Pancreas (tissue), 10 donors: ENCODE measurements at regions not wholly inside any gene's neighbourhood (a gene's known extent, or its start where the extent isn't known, plus 50 kb on each side); places are given as distances from the start of the nearest gene placed in this dataset.

Experiments
- ATAC-seq, 4 donors: fragments of 200-7000 bp; cut with Tn5 transposase; one replicate each; pipeline versions ENCODE4 v1.8.0 to v1.9.1; 2020; ENCODE audit warnings: mild to moderate bottlenecking in 4 of 4, moderate library complexity in 4 of 4
- DNase-seq, 6 donors: peaks; one replicate each; pipeline ENCODE4 v3.0.0-alpha.2; 2020
- FAIRE-seq: peaks from 2 replicates; lab custom pipeline; 2012; peaks lifted over from hg19 to GRCh38; lab: Jason Lieb, UNC
- H3K27ac ChIP-seq, 4 donors: fragments of 200-600 bp; sonication (generic); 1 replicate in 3 of 4; 2 replicates in 1 of 4; pipeline versions ENCODE4 v1.5.0 to v1.8.0; 2020
- H3K27me3 ChIP-seq, 4 donors: fragments of 200-600 bp; one replicate each; pipeline ENCODE4 v1.8.0; 2021
- H3K36me3 ChIP-seq, 3 donors: fragments of 200-600 bp; sonication (generic) in 1 of 3; one replicate each; pipeline versions ENCODE4 v1.5.0 to v1.8.0; 2020 to 2021
- H3K4me1 ChIP-seq, 3 donors: fragments of 200-600 bp; one replicate each; pipeline ENCODE4 v1.8.0; 2021
- H3K4me3 ChIP-seq, 4 donors: fragments of 200-600 bp; sonication (generic) in 2 of 4; one replicate each; pipeline versions ENCODE4 v1.5.0 to v1.8.0; 2020 to 2021
- H3K9me3 ChIP-seq, 4 donors: fragments of 200-600 bp; one replicate each; pipeline ENCODE4 v1.8.0; 2021
- WGBS, 2 donors: extraction: QIAGEN DNeasy Blood & Tissue Kit; methylation state at CpG; one replicate each; pipeline ENCODE4 v1.1.7; 2013; 5-methylcytosine and 5-hydroxymethylcytosine counted together
- intact Hi-C, 3 donors: fragments of 100-400 bp; cut with DNase I; formaldehyde crosslinking; loops; one replicate each; pipeline versions ENCODE4 v1.11.1 to v1.14.2; 2022
- TF ChIP-seq, protein P1 (sequence below), 4 donors: fragments of 200-600 bp; sonication (generic) in 3 of 4; IDR thresholded peaks; one replicate each; pipeline versions ENCODE4 v1.5.0 to v1.8.0; 2021; ENCODE audit warnings: antibody characterized with exemption in 4 of 4
- donor health status: healthy with polysubstance abuse.
- donor health status: DM: no; HTN: no; CAD: no; lungs with moderate emphysema.
- donor health status: DM: no; HTN: no; CAD: no.
- donor health status: control.
- donor health status: control.
- donor health status: Bipolar disorder and iron deficiency.
- donor health status: DM: yes; HTN: yes; CAD: no.
- donor health status: DM: no; HTN: no; CAD: no.
- donor health status: DM: no; HTN: no; CAD: no.
- donor health status: DM: yes; HTN: yes; CAD: no.

DNA sequence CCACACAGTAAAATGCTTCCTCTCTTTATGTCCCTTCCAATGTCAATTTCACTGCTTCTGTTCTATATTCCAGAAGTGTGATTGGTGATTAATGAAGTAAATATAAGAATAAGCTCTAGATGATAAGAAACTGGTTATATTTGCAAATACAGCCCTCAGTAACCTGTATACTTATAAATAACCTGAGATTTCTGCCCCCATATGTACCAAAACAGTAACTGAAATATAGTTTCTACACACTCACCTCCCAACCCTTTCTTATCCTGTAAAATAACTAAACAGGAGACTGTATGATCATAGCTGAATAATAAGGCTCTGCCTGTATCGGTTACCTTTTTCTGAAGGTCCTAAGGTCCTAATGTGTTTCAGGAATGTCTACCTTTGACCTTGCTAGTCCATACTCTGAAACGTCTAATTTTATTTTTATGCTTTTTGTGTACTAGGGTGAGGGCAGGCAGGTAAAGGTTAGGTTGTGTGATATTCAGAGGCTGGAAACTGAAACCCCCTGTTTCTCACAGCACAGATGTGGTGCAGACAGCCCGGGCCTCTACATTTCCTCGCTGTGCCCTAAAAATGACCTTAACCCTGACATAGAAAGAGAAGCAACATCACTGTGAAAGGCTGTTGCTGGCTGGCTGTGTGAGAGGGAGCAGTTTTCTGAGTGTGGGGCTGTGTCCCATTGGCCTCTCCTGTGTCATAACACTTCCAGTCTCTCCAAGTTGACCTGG, 378.8 kb downstream of the CENPW start:
- FAIRE-seq = no peak
- no peak overlapping the region for H3K27ac ChIP-seq
- TF ChIP-seq, protein P1, sequence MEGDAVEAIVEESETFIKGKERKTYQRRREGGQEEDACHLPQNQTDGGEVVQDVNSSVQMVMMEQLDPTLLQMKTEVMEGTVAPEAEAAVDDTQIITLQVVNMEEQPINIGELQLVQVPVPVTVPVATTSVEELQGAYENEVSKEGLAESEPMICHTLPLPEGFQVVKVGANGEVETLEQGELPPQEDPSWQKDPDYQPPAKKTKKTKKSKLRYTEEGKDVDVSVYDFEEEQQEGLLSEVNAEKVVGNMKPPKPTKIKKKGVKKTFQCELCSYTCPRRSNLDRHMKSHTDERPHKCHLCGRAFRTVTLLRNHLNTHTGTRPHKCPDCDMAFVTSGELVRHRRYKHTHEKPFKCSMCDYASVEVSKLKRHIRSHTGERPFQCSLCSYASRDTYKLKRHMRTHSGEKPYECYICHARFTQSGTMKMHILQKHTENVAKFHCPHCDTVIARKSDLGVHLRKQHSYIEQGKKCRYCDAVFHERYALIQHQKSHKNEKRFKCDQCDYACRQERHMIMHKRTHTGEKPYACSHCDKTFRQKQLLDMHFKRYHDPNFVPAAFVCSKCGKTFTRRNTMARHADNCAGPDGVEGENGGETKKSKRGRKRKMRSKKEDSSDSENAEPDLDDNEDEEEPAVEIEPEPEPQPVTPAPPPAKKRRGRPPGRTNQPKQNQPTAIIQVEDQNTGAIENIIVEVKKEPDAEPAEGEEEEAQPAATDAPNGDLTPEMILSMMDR (IDR thresholded peaks at IDR 0.05) = no peak
- H3K4me1 ChIP-seq = no peaks in the 10 kb centered on the region
- DNase-seq = no peak
- WGBS, 2 donors = 41 to 51% methylated on average over 4 of the region's 4 CpGs
- no peaks in the 10 kb centered on the region for H3K36me3 ChIP-seq
- H3K9me3 ChIP-seq = no peaks in the 10 kb centered on the region
- intact Hi-C loops = no loop called here
- ATAC-seq = no peak
- H3K27me3 ChIP-seq = no peaks in the 10 kb centered on the region
- H3K4me3 ChIP-seq = no peak overlapping the region

DNA sequence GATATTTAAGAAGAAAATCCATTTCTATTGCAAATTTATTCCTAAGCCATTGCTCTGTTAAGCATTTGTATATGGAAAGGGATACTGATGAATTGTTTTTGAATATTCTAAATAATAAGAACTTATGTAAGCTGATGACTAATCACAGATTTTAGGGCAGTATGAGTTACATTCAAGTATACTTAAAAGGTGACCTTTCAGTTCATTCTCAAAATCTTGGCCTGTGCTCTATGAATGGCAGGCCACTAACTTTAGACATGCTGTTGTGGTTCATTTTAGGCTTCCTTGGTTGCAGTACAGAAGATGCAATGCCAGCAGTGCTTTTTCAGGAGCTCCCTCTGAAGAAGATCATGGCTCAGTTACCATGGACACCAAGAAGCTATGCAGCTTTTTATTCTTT, 380.4 kb downstream of the CENPW start:
- TF ChIP-seq, protein P1 (IDR thresholded peaks at IDR 0.05) = no peak
- Histone ChIP-seq H3K4me1 (no peaks in the 10 kb centered on the region), H3K9me3 (no peaks in the 10 kb centered on the region), H3K4me3 (no peak overlapping the region), H3K27ac (no peak overlapping the region), H3K36me3 (no peaks in the 10 kb centered on the region), H3K27me3 (no peaks in the 10 kb centered on the region)
- ATAC-seq = no peak
- intact Hi-C loops = no loop called here
- no peak for FAIRE-seq
- DNase-seq = no peak

DNA sequence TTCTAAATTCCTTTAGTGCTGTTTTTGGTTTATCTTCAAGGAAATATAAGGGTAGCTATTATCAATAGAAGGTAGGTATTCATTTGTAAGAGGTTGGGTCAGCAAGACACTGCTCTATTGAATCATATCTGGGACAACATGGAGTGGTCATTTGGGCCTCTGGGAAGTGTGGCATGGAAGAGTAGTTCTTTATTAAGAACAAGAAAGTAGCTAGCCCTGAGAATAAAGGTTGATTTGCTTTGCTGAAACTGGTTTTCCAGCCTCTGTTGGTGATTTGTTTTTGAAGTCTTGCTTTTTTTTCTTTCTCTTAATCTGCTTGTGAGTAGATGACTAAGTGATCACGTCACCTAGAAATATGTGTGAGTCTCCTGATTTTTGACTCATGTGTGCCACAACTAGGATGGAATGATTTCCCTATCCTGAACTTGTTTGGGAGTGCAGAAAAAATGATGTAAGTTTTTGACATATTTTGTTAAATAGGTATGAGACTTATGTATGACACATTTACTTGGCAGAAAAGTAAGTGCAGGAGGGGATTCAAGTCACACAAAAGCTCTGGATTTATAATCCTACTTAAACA, 381.8 kb downstream of the CENPW start:
- Histone ChIP-seq H3K27me3 (no peaks in the 10 kb centered on the region), H3K4me3 (no peak overlapping the region), H3K27ac (no peak overlapping the region), H3K9me3 (no peaks in the 10 kb centered on the region), H3K36me3 (no peaks in the 10 kb centered on the region), H3K4me1 (no peaks in the 10 kb centered on the region)
- 35 to 45% methylated on average over 1 of the region's 1 CpG for WGBS, 2 donors
- TF ChIP-seq, protein P1 (IDR thresholded peaks at IDR 0.05) = no peak
- ATAC-seq (no peak), DNase-seq (no peak), FAIRE-seq (no peak)
- intact Hi-C loops = no loop called here

DNA sequence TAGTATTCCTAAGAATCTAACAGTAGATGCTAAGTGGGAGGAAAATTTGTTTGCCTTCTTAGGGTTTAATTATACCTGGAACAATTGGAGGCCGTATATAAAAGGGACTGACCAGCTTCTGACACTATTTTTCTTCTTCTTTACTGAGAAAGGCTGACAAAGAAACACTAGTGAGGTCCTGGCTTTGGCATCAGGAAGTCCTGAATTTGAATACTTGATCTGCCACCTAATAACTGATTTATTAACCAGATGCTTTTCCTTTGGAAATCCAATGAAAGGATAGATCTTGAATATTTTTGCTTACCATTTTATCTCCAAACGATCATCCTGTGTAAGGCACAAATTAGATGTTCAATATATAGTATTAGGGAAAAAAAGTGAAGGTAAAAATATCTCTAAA, 382.5 kb downstream of the CENPW start:
- no peak for ATAC-seq
- Histone ChIP-seq H3K4me3 (no peak overlapping the region), H3K36me3 (no peaks in the 10 kb centered on the region), H3K27me3 (no peaks in the 10 kb centered on the region), H3K9me3 (no peaks in the 10 kb centered on the region), H3K27ac (no peak overlapping the region), H3K4me1 (no peaks in the 10 kb centered on the region)
- no peak for FAIRE-seq
- TF ChIP-seq, protein P1 (IDR thresholded peaks at IDR 0.05) = no peak
- intact Hi-C loops = no loop called here
- DNase-seq = no peak
- 35 to 49% methylated on average over 2 of the region's 2 CpGs for WGBS, 2 donors

DNA sequence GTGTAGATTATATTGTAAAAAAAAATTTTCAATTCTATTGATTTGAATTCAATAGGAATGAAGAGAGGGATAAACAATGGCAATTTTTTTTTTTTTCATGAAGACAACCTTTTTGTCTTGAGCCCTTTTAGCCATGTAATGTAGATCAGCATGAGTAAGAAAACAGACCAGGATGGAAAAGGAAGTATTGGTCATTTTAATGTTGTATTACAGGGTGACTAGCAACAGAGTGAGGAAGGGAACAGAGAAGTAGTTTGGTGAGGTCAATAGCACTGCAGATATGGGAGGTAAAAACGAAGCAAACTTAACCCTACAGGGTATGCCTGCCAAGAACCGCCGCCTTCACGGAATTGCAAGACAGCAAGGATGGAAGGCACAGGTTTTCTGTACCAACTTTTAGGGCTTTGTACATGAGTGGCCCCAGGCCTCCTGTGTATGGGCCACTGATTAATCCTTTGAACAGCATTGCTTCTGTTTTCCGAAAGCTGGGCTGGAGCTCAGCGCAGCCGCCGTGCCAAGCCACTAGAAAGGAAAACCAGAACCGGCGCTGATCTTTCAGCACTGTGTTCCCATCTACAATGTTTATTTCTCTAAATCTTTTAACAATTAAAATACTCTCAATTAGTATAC, 383.7 kb downstream of the CENPW start:
- no peaks in the 10 kb centered on the region for H3K9me3 ChIP-seq
- ATAC-seq (no peak), DNase-seq (no peak), FAIRE-seq (no peak)
- H3K4me1 ChIP-seq = no peaks in the 10 kb centered on the region
- intact Hi-C loops = no loop called here
- H3K27me3 ChIP-seq = no peaks in the 10 kb centered on the region
- TF ChIP-seq, protein P1 (IDR thresholded peaks at IDR 0.05) = no peak
- 82 to 89% methylated on average over 10 of the region's 10 CpGs for WGBS, 2 donors
- H3K36me3 ChIP-seq = no peaks in the 10 kb centered on the region
- H3K4me3 ChIP-seq = no peak overlapping the region
- no peak overlapping the region for H3K27ac ChIP-seq
